Hepatocyte (in vitro differentiated cells): ENCODE measurements at regions not wholly inside any gene's neighbourhood (a gene's known extent, or its start where the extent isn't known, plus 50 kb on each side); places are given as distances from the start of the nearest gene placed in this dataset.

Source experiments
- CTCF ChIP-seq: fragments of 200-600 bp; sonication (generic); IDR thresholded peaks from 2 replicates; pipeline ENCODE4 v1.5.1; 2016; ENCODE audit warnings: antibody characterized with exemption, mild to moderate bottlenecking; ENCODE audit not compliant: poor library complexity
- EZH2phosphoT487 ChIP-seq: fragments of 200-600 bp; sonication (generic); IDR thresholded peaks from one replicate; pipeline ENCODE4 v1.6.1; 2018; ENCODE audit warnings: antibody characterized with exemption, mild to moderate bottlenecking, low read depth, moderate library complexity; ENCODE audit not compliant: unreplicated experiment, severe bottlenecking

GRCh38 chr13:68410007-68410406 is 1179.9 kb upstream of the PCDH9 start:
- TF ChIP-seq CTCF = no peak
- TF ChIP-seq EZH2phosphoT487 = no peak
